Activated CD4-positive, alpha-beta T cell treated with anti-CD3 and anti-CD28 coated beads for 24 hours (primary cell): ENCODE measurements at regions not wholly inside any gene's neighbourhood (a gene's known extent, or its start where the extent isn't known, plus 50 kb on each side); places are given as distances from the start of the nearest gene placed in this dataset.
"Not testable (repeated sequence)": the region's sequence is repeated elsewhere in the genome, so short reads cannot be mapped to it uniquely, and the experiment has no call there.

Source experiments
- DNase-seq, 2 donors: peaks; one replicate each; pipeline ENCODE4 v3.0.0-alpha.2; 2020; ENCODE audit warnings: low read depth in 2 of 2

DNA sequence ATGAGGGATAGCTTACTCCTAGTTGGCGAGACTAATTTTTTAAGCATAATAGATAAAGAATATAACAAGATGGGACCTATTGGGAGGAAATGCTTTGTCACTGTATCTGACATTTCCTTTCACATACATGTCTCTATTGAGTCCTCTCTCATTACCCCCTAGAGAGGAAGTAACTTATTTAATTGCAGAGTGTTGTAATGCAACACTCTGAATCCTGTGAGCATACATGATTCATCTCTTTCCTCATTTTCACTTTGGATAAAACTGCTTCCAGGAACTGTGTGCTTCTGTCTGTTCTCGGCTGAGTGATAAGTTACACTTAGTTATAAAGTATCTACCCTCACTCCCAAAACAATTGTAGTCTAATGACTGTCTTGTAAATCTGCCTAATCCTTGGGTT, 266.1 kb upstream of the ANXA10 start:
- no peak for DNase-seq

GRCh38 chr4:167831855-167832254, 260.5 kb upstream of the ANXA10 start:
- no peak for DNase-seq

DNA sequence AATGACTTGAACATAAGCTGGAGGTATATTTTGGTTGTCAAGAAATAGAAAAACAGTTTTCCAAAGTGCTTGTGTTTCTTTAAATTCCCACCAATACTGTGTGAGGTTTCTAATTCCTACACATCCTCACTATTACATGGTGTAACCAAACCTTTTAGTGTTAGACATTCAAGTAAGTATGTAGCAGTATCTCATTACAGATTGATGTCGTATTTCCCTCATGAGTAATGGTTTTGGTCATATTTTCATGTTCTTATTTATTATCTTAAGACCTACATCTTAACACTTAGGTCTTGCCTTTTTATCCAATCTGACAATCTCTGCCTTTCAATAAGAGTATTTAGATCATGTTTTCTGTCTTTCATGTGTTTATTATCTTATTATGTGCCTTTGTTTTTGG, 253.7 kb upstream of the ANXA10 start:
- DNase-seq = no peak

- no peak for DNase-seq
These were observed 249.8 kb upstream of the ANXA10 start for GRCh38 chr4:167842487-167842886.

GRCh38 chr4:167854881-167855280, 237.5 kb upstream of the ANXA10 start:
- DNase-seq = no peak

DNA sequence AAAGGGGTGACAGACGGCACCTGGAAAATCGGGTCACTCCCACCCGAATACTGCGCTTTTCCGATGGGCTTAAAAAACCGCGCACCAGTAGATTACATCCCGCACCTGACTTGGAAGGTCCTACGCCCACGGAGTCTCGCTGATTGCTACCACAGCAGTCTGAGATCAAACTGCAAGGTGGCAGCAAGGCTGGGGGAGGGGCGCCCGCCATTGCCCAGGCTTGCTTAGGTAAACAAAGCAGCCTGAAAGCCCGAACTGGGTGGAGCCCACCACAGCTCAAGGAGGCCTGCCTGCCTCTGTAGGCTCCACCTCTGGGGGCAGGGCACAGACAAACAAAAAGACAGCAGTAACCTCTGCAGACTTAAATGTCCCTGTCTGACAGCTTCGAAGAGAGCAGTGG, 234.2 kb upstream of the ANXA10 start:
- DNase-seq = not testable (repeated sequence)

DNA sequence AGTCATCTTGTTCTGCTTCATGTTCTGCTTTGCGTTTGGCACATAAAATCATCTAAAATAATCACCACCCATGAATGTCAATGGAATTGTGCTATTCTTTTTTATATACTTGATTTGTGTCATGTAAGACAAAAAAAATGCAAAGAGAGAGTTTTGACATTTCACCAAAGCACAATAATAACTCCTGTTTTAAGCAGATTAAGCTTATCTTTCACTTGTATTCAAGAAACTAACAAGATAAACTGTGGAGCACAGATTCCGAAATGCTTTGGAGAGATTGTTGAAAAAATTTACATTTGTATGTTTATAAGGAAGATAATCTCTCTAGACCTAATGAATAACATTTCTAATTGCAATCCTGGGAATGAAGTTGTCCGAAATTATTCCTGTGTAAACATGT, 225.1 kb upstream of the ANXA10 start:
- no peak for DNase-seq

- no peak for DNase-seq
These were observed 224.2 kb upstream of the ANXA10 start for GRCh38 chr4:167868163-167868562.

- DNase-seq = no peak
These were observed 218.8 kb upstream of the ANXA10 start for GRCh38 chr4:167873496-167873895.

GRCh38 chr4:167876091-167876490, 216.2 kb upstream of the ANXA10 start:
- not testable (repeated sequence) for DNase-seq

DNA sequence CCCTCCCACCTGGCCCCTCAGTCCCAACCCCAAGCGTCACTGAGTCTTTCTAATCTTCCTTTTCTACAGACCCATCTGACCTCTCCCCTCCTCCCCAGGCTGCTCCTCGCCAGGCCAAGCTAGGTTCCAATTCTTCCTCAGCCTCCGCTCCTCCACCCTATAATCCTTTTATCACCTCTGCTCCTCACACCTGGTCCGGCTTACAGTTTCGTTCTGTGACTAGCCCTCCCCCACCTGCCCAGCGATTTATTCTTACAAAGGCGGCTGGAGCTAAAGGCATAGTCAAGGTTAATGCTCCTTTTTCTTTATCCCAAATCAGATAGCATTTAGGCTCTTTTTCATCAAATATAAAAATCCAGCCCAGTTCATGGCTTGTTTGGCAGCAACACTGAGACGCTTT, 214.5 kb upstream of the ANXA10 start:
- DNase-seq = not testable (repeated sequence)

DNA sequence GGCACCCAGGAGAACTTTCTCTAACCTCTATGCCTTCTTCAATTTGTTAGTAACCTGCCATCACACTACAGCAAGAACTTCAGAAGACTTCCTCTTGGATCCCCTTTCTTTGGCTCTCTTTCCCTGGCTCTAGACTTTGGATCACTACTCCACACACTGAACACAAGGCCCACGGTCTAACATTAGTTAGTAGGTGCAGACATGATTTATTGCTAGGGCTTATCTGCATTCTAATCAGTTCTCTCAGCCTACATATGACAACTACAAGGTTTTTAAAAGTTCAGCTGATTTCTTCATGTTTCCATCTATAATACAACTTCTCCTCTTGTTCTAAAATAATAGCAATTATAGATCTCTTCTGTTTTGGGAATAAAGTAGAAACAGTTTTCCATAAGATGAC, 209.1 kb upstream of the ANXA10 start:
- no peak for DNase-seq

DNA sequence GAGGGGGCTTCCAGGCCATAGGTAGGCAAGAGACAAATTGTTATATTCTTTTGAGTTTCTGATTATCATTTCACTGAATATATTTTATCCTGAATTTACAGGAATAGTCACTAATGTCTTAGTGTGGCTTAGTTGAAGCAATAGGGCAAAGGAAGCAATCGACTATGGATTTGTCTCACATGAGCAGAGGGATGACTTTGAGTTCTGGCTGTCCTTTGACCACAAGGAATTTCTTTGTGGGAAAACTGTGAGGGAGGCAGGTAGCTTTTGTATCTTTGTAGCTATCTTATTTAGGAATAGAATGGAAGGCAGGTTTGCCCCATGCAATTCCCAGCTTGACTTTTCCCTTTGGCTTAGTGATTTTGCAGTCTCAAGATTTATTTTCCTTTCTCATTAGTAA, 207.3 kb upstream of the ANXA10 start:
- DNase-seq = no peak

DNA sequence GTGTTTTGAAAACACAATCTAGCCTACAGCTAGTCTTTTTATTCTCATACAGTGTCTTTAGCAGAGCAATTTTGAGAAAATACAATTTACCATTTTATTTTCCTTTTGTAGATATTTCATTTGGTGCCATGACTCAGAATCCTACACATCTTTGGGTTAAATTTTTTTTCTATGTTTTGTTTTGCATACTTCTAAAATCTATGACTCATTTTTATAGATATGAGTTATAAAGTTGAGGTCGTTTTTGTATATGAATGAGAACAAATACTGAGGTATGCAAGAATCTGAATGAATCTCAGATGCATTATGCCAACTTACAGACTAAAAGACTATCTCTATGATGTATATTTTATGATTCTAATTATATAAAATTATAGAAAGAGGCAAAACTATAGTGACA, 206.5 kb upstream of the ANXA10 start:
- DNase-seq = no peak

DNA sequence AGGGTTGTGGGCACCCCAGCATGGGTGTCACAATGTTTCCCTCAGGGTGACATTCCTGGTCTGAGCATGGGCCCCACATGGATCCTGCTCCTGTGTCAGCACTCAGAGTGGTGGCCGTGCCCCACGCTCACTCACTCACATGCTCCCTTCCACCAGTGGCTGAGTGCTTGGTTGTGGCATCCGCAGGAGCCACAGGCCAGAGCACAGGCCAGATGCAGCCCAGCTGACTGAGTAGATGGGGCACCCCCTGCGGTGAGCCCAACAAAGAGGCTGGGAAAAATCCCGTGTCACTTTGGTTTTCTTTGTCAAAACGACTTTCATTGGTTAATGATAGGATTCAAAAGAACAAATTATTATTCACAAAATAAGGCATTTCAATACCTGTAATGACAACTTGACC, 204.6 kb upstream of the ANXA10 start:
- no peak for DNase-seq

GRCh38 chr4:167890226-167890625, 202.1 kb upstream of the ANXA10 start:
- no peak for DNase-seq

- DNase-seq = no peak
These were observed 198.8 kb upstream of the ANXA10 start for GRCh38 chr4:167893531-167893930.

DNA sequence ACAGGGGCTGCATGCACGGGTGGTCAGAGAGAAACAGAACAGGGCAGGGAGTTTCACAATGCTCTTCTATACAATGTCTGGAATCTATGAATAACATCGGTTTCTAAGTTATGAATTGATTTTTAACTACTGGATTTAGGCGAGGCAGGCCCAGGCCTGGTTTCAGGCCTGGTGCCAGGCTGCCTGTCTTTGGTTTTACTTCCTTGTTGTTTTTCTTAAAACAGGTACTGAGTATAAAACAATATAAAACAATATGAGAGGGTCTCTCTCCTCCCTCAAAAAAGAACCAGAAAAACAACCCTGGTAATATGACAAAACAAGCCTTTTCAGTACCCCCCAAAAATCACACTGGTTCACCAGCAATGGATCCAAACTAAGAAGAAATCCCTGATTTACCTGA, 196.1 kb upstream of the ANXA10 start:
- not testable (repeated sequence) for DNase-seq

- DNase-seq = no peak
These were observed 195.2 kb upstream of the ANXA10 start for GRCh38 chr4:167897116-167897515.

GRCh38 chr4:167903291-167903721, 189.0 kb upstream of the ANXA10 start:
- no peak for DNase-seq

GRCh38 chr4:167906851-167907250, 185.5 kb upstream of the ANXA10 start:
- DNase-seq = no peak

- no peak for DNase-seq
These were observed 183.5 kb upstream of the ANXA10 start for GRCh38 chr4:167908816-167909215.

DNA sequence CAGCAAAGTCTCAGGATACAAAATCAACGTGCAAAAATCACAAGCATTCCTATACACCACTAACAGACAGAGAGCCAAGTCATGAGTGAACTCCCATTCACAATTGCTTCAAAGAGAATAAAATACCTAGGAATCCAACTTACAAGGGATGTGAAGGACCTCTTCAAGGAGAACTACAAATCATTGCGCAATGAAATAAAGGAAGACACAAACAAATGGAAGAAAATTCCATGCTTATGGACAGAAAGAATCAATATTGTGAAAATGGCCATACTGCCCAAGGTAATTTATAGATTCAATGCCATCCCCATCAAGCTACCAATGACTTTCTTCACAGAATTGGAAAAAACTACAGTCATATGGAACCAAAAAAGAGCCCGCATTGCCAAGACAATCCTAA, 179.8 kb upstream of the ANXA10 start:
- DNase-seq = not testable (repeated sequence)

- DNase-seq = no peak
These were observed 174.3 kb upstream of the ANXA10 start for GRCh38 chr4:167918077-167918476.

- no peak for DNase-seq
These were observed 162.2 kb upstream of the ANXA10 start for GRCh38 chr4:167930166-167930565.
